Vagina (tissue), 2 donors: ENCODE measurements at regions not wholly inside any gene's neighbourhood (a gene's known extent, or its start where the extent isn't known, plus 50 kb on each side); places are given as distances from the start of the nearest gene placed in this dataset.

Experiments
- CTCF ChIP-seq, 3 experiments: fragments of 450-650 bp in 2 of 3; fragments of 200-600 bp in 1 of 3; sonication (generic) in 1 of 3; IDR thresholded peaks; one replicate each; pipeline ENCODE4 v1.5.1; 2017 to 2019; ENCODE audit warnings: antibody characterized with exemption in 3 of 3, mild to moderate bottlenecking in 2 of 3, moderate library complexity in 2 of 3
- POLR2A ChIP-seq, 2 donors: fragments of 450-650 bp; IDR thresholded peaks; one replicate each; pipeline ENCODE4 v1.6.1; 2017; ENCODE audit warnings: antibody characterized with exemption in 2 of 2, mild to moderate bottlenecking in 2 of 2, moderate library complexity in 2 of 2

GRCh38 chrX:2608638-2609430 is 82.3 kb upstream of the CD99 start:
- TF ChIP-seq POLR2A (IDR thresholded peaks at IDR 0.05), result peak in 1 of 2 donors; percentile 21
- no peak for TF ChIP-seq CTCF (IDR thresholded peaks at IDR 0.05)
